NCI-H460 (cell line): ENCODE measurements at regions not wholly inside any gene's neighbourhood (a gene's known extent, or its start where the extent isn't known, plus 50 kb on each side); places are given as distances from the start of the nearest gene placed in this dataset.

Experiments used
- DNase-seq: peaks from one replicate; pipeline ENCODE4 v3.0.0-alpha.2; 2016; ENCODE audit warnings: low read depth; ENCODE audit errors: extremely low read depth

DNA sequence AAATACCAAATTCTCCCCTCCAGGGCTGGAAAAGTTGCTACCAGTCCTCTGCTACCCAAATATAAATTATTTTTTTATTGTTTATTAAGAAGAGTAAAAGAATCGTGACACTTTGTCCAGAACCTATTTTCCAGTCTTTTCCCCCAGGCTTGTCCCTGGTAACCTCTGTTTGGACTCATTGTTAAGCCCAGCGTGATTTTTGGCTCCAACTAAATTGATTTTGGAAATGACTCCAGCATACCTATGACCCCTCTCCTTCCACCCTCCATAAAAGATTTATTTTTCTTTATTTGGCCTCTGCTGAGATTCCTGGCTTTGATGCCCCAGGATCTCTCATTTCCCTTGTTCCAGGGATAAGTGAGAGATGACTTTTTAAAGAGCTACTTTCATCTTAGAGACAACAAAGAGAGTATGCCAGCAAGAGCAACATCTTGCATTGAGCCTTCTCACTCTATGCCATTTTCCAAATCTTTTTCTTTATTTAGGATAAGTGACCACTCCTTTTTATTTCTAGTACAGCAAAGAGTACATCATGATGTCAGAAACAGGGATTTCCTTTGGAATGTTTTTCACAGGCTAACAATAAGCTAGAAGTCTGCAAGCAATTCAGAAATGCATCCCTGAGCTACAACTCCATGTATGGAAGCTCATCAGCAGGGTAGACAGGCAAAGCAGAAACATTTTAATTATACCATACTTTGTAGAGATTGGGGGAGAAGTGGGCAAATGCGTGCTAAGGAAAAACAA lies 75.8 kb downstream of the DAD1 start:
- DNase-seq: no peak

GRCh38 chr14:22512106-22512814 lies 76.8 kb downstream of the DAD1 start:
- no peak for DNase-seq

DNA sequence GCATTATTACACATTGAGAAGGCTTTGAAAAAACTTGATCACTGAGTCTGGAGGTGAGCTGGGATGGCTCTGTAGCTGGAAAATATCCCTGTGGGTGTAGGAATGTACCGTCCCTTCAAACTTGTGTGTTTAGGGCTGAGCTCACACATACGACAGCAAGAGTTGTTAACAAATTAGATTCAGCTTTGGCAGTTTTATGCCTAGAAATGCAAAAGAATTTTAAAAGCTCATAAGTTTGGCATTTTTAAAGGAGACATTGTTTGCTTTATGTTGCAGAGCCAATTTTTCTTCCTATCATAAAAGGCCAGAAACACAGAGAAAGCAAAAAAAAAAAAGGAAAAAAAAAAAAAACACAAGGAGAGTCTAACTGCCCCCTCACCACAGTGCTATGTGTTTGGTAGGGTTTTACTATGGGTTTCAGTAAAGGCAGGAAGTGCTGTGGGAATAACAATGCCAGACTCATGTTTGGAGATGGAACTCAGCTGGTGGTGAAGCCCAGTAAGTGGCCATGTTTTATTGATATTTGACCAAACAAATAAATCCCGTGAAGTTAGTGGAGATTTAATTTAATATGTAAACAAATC lies 78.4 kb downstream of the DAD1 start:
- no peak for DNase-seq

DNA sequence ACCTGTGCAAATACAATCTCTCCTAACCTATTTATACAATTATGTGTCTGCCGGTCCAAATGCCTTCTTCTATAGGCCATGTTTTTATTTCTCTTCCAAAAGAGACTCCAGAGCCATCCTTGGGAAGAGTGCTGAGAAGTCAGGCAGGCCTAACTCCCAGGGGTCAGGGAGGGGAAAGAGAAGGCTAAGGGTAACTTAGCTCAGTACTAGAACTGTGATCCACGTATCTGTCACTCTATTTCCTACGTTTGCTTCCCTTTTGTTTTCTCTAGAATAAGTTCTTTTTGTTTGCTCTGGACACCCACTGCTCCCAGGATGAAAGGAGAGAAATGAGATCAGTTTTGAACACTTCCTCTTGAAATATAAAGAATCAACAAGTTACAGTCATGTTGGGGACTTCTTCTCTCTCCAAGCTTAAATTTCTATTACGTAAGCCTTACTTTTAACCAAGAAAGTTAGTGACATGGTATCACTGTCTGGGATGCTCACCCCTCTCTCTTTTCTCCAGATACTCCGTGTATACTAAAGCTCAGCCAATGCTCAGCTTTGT lies 79.2 kb downstream of the DAD1 start:
- no peak for DNase-seq

GRCh38 chr14:22509036-22509709 lies 79.9 kb downstream of the DAD1 start:
- DNase-seq: no peak

GRCh38 chr14:22508662-22509035 lies 80.4 kb downstream of the DAD1 start:
- DNase-seq: no peak

DNA sequence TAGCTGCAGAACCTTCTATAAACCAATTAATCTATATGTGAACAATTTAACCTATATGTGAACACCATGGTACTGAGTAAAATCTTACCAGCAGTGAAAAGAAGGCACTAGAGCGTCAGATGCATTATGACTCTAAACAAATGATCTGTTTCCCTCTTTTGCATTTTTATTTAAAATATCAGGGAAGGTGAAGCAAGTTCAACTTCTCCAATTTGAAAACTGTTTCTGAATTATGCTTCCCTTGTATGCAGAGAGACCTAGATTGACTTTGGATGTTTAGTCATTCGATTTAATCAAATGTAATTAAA lies 80.9 kb downstream of the DAD1 start:
- DNase-seq: no peak

- DNase-seq: no peak
Observed at GRCh38 chr14:22506778-22507351, 82.2 kb downstream of the DAD1 start.

GRCh38 chr14:22506378-22506710 lies 82.7 kb downstream of the DAD1 start:
- no peak for DNase-seq

DNA sequence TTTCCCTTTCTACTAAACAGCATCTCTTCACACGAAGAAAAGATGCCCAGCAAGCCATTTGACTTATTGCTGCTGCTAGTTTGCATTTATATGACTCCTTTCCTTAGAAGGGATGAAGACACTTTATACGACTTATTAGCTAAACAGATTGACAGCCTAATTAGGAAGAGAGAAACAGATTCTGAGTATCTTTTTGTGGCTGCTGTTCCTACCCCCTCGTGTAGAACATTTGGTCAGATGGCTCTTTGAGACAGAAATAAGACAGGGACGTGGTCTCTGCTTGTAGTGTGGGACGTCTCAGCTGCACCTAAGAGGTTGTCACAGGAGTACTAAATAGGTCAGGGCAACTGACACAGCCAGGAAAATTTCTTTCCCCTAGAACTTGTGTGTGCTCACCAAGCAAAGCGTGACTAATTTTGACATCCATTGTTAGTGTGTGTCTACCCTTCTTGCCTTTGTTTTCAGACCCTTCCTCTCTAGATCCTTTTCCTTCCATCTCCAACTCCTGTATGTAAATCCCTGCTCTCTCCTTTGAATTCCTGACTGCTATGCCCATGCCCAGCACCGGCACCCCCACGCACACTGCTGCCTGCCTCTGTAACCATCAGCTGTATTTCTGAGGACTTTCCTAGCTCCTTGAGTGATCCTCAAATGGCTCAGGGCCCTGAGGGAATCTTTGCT lies 83.2 kb downstream of the DAD1 start:
- no peak for DNase-seq

GRCh38 chr14:22505309-22505696 lies 83.7 kb downstream of the DAD1 start:
- DNase-seq: no peak

DNA sequence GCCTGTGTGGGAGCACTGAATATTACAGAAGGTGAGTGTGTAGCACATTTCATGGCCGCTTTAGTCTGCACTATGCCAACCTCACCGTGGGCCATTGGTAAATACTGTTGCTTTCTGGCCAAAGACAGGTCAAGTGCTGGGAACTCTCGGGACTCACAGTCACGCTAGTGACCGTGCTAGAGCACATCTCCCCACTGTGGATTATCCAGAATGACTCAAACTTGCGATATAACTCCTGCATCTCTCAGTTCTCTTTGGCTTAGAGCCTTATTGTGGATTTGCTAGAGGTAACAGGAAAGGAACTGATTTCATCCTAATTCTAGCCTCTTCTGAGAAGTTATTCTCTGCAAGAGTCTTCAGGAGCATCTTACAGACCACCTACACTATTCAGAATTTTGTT lies 86.5 kb downstream of the DAD1 start:
- DNase-seq: no peak

- no peak for DNase-seq
Observed at GRCh38 chr14:22502007-22502406, 87.0 kb downstream of the DAD1 start.

GRCh38 chr14:22500954-22501726 lies 87.9 kb downstream of the DAD1 start:
- no peak for DNase-seq

- no peak for DNase-seq
Observed at GRCh38 chr14:22500525-22500924, 88.5 kb downstream of the DAD1 start.

- DNase-seq: no peak
Observed at GRCh38 chr14:22497671-22498093, 91.3 kb downstream of the DAD1 start.

GRCh38 chr14:22497144-22497423 lies 91.9 kb downstream of the DAD1 start:
- no peak for DNase-seq

DNA sequence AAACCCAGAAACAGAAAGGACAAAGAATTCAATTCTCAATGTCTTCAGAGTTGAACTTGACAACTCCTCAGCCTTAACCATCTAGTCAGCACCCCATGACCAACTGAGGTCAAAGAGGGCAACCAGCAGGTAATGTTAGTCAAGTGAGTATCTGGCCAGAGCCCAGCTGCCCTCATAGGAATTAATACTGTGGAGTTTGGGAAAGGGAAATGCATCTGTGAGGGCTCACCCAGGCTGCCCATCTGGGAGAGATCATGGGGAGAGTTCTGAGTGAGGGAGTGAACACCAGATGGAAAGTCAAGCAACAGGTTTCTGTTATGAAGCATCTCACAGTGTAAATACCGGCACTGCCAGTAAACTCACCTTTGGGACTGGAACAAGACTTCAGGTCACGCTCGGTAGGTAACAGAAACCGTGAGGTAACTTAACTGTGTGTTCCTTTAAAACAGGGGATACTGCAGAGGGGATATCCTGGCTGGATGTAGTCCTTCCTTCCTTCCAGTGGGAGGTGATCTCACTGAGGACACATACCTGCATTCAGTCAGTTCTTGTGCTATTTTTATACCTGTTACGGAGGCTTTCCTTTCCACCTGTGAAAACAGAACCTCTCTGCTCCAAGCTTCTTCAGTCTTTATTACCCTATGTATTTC lies 94.4 kb downstream of the DAD1 start:
- DNase-seq: no peak

- no peak for DNase-seq
Observed at GRCh38 chr14:22493753-22494152, 95.3 kb downstream of the DAD1 start.
